Suprapubic skin (tissue), 4 donors: ENCODE measurements at regions not wholly inside any gene's neighbourhood (a gene's known extent, or its start where the extent isn't known, plus 50 kb on each side); places are given as distances from the start of the nearest gene placed in this dataset.

Source experiments
- DNase-seq, 2 donors: peaks; one replicate each; pipeline ENCODE4 v3.0.0-alpha.2; 2019; ENCODE audit warnings: low spot score in 2 of 2
- H3K27ac ChIP-seq: fragments of 200-600 bp; sonication (generic); one replicate; pipeline ENCODE4 v1.5.1; 2019
- H3K27me3 ChIP-seq: fragments of 200-600 bp; sonication (generic); one replicate; pipeline ENCODE4 v1.5.1; 2019
- H3K36me3 ChIP-seq: fragments of 200-600 bp; sonication (generic); one replicate; pipeline ENCODE4 v1.5.1; 2019
- H3K4me1 ChIP-seq: fragments of 200-600 bp; sonication (generic); one replicate; pipeline ENCODE4 v1.5.1; 2019
- H3K4me3 ChIP-seq: fragments of 200-600 bp; sonication (generic); one replicate; pipeline ENCODE4 v1.5.1; 2019; ENCODE audit warnings: mild to moderate bottlenecking
- H3K9me3 ChIP-seq: fragments of 200-600 bp; sonication (generic); one replicate; pipeline ENCODE4 v1.5.1; 2019
- CTCF ChIP-seq, 2 donors: fragments of 200-600 bp in 1 of 2; fragments of 450-650 bp in 1 of 2; sonication (generic) in 1 of 2; IDR thresholded peaks; one replicate each; pipeline ENCODE4 v1.5.1; 2016 to 2019; ENCODE audit warnings: antibody characterized with exemption in 2 of 2, mild to moderate bottlenecking in 1 of 2, moderate library complexity in 1 of 2
- EP300 ChIP-seq: sonication (generic); formaldehyde crosslinking; IDR thresholded peaks from one replicate; pipeline ENCODE4 v1.6.1; 2017; ENCODE audit warnings: antibody characterized with exemption
- POLR2A ChIP-seq, 2 donors: fragments of 450-650 bp; IDR thresholded peaks; one replicate each; pipeline ENCODE4 v1.6.1; 2017; ENCODE audit warnings: antibody characterized with exemption in 2 of 2, mild to moderate bottlenecking in 2 of 2, moderate library complexity in 2 of 2
- POLR2AphosphoS5 ChIP-seq, 3 donors: sonication (generic); formaldehyde crosslinking; IDR thresholded peaks; one replicate each; pipeline ENCODE4 v1.6.1; 2017; ENCODE audit warnings: antibody characterized with exemption in 3 of 3
- WGBS: methylation state at CpG from one replicate; pipeline ENCODE4 v1.1.5; 2018; 5-methylcytosine and 5-hydroxymethylcytosine counted together

DNA sequence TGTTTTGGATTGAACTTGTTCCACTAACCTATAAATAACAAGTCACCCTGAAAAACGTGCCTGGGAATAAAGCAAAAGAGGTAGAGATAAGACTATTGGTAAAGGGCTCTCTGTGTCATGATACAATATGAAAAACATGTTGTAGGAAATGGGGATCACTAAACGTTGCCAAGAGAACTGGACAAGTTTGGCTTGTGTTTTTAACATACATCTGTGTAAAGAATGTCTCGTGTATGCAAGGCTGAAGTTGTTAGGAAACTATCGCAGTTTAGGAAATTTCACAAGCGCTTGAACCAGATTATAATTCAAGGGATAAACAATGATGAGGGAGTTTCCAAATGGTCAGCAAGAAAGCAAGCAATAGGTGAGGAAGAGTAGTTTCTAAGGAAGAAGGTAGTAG, 655.8 kb downstream of the PCDH7 start:
- Histone ChIP-seq H3K4me1 (no peaks in the 10 kb centered on the region), H3K4me3 (no peak overlapping the region), H3K9me3 (no peaks in the 10 kb centered on the region), H3K27me3 (no peaks in the 10 kb centered on the region), H3K36me3 (no peaks in the 10 kb centered on the region), H3K27ac (no peak overlapping the region)
- TF ChIP-seq EP300: no peak
- no peak for TF ChIP-seq CTCF (IDR thresholded peaks at IDR 0.05)
- no peak for TF ChIP-seq POLR2AphosphoS5 (IDR thresholded peaks at IDR 0.05)
- no peak for TF ChIP-seq POLR2A (IDR thresholded peaks at IDR 0.05)
- WGBS: 57% methylated on average over 5 of the region's 5 CpGs
- no peak for DNase-seq

GRCh38 chr4:31379364-31379763, 659.2 kb downstream of the PCDH7 start:
- no peak overlapping the region for H3K27ac ChIP-seq
- H3K27me3 ChIP-seq: no peaks in the 10 kb centered on the region
- no peak for DNase-seq
- no peak overlapping the region for H3K4me3 ChIP-seq
- no peaks in the 10 kb centered on the region for H3K4me1 ChIP-seq
- TF ChIP-seq POLR2AphosphoS5 (IDR thresholded peaks at IDR 0.05): no peak
- no peak for TF ChIP-seq POLR2A (IDR thresholded peaks at IDR 0.05)
- no peak for TF ChIP-seq CTCF (IDR thresholded peaks at IDR 0.05)
- no peak for TF ChIP-seq EP300
- H3K36me3 ChIP-seq: no peaks in the 10 kb centered on the region
- H3K9me3 ChIP-seq: no peaks in the 10 kb centered on the region
- WGBS: 84% methylated on average over 2 of the region's 2 CpGs

DNA sequence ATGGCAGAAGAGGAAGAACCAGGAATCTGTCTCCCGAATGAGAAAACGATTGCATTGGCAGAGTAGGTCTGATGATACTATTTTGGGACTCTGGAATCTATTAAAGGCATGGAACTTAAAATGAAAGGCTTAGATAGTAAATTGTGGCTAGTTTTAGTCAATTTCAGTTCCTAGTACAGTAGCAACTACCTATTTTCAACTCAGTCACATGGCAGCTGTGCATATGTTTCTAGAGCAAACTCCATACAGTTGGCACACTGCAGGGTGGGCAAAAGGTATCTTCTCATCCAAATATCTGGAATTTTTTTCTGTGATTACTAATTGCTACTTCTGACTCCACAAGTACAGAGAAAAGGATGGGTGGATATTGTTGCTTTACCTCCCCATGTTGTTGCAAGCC, 663.6 kb downstream of the PCDH7 start:
- WGBS: 66% methylated on average over 2 of the region's 2 CpGs
- H3K36me3 ChIP-seq: no peaks in the 10 kb centered on the region

GRCh38 chr4:31390849-31391248, 670.7 kb downstream of the PCDH7 start:
- no peaks in the 10 kb centered on the region for H3K4me1 ChIP-seq
- no peak for DNase-seq

More for the DNA sequence above, 663.6 kb downstream of the PCDH7 start:
- Histone ChIP-seq H3K4me1 (no peaks in the 10 kb centered on the region), H3K9me3 (no peaks in the 10 kb centered on the region), H3K27ac (no peak overlapping the region), H3K4me3 (no peak overlapping the region), H3K27me3 (no peaks in the 10 kb centered on the region)
- TF ChIP-seq POLR2AphosphoS5 (IDR thresholded peaks at IDR 0.05): no peak
- no peak for TF ChIP-seq EP300
- no peak for TF ChIP-seq CTCF (IDR thresholded peaks at IDR 0.05)
- TF ChIP-seq POLR2A (IDR thresholded peaks at IDR 0.05): no peak
- no peak for DNase-seq

DNA sequence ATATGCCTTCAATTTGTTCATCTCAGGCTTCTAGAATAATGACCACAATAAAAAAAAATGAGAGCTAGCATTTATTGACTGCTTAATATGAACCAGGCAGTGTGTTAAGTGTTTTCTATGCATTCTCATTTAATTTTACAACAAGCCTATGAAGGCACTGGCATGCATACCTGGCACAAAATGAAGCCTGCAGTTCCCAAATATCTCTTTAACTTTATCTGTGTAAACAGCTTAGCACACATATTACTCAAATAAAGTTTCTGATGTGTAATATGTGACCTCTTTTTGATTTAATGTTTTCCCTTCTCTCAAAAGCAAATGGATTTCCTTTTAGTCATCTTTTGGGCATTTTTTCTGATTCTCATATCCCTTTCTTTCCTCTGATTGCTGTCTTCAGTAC, 671.8 kb downstream of the PCDH7 start:
- H3K4me3 ChIP-seq: no peak overlapping the region
- H3K36me3 ChIP-seq: no peaks in the 10 kb centered on the region
- no peaks in the 10 kb centered on the region for H3K9me3 ChIP-seq
- TF ChIP-seq EP300 (no peak), POLR2A (IDR thresholded peaks at IDR 0.05) (no peak), CTCF (IDR thresholded peaks at IDR 0.05) (no peak), POLR2AphosphoS5 (IDR thresholded peaks at IDR 0.05) (no peak)
- no peak overlapping the region for H3K27ac ChIP-seq
- H3K4me1 ChIP-seq: no peaks in the 10 kb centered on the region
- no peaks in the 10 kb centered on the region for H3K27me3 ChIP-seq
- DNase-seq: no peak

More at GRCh38 chr4:31390849-31391248, 670.7 kb downstream of the PCDH7 start:
- no peak for TF ChIP-seq CTCF (IDR thresholded peaks at IDR 0.05)
- TF ChIP-seq POLR2A (IDR thresholded peaks at IDR 0.05): no peak
- no peaks in the 10 kb centered on the region for H3K9me3 ChIP-seq
- no peaks in the 10 kb centered on the region for H3K27me3 ChIP-seq
- no peak overlapping the region for H3K27ac ChIP-seq
- H3K4me3 ChIP-seq: no peak overlapping the region
- no peaks in the 10 kb centered on the region for H3K36me3 ChIP-seq
